Suprapubic skin (tissue), 3 donors: ENCODE measurements at regions not wholly inside any gene's neighbourhood (a gene's known extent, or its start where the extent isn't known, plus 50 kb on each side); places are given as distances from the start of the nearest gene placed in this dataset.

ENCODE experiments used
- CTCF ChIP-seq, 2 donors: fragments of 200-600 bp in 1 of 2; fragments of 450-650 bp in 1 of 2; sonication (generic) in 1 of 2; IDR thresholded peaks; one replicate each; pipeline ENCODE4 v1.5.1; 2016 to 2019; ENCODE audit warnings: antibody characterized with exemption in 2 of 2, mild to moderate bottlenecking in 1 of 2, moderate library complexity in 1 of 2
- EP300 ChIP-seq: sonication (generic); formaldehyde crosslinking; IDR thresholded peaks from one replicate; pipeline ENCODE4 v1.6.1; 2017; ENCODE audit warnings: antibody characterized with exemption
- POLR2A ChIP-seq, 2 donors: fragments of 450-650 bp; IDR thresholded peaks; one replicate each; pipeline ENCODE4 v1.6.1; 2017; ENCODE audit warnings: antibody characterized with exemption in 2 of 2, mild to moderate bottlenecking in 2 of 2, moderate library complexity in 2 of 2

GRCh38 chr6:74182992-74183391 is 487.0 kb downstream of the CD109 start:
- TF ChIP-seq CTCF (IDR thresholded peaks at IDR 0.05) (no peak), POLR2A (IDR thresholded peaks at IDR 0.05) (no peak), EP300 (no peak)
